MV-4-11 (cell line): ENCODE measurements at regions not wholly inside any gene's neighbourhood (a gene's known extent, or its start where the extent isn't known, plus 50 kb on each side); places are given as distances from the start of the nearest gene placed in this dataset.
"Not testable (repeated sequence)": the region's sequence is repeated elsewhere in the genome, so short reads cannot be mapped to it uniquely, and the experiment has no call there.

Source experiments
- DNase-seq: peaks from one replicate; lab custom pipeline; 2025; lab: John Stamatoyannopoulos, UW

DNA sequence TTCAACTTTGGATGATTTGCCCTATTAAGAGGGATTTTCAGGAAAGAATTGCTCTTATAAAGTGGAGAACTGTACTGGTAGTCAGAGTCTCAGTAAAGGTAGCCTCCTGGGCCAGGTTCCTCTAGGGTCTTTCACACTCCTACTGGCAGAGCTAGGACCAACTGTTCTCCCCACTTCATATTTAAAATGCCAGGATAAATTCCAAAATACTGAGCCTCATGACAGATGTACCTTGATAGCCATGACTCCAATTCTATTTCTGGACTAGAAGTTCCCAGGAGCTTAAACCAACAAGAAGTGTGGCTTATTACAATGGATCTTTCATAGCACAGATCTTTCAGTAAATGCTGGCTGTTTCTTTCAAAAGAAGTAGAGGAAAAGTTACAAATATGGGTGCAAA is 126.5 kb downstream of the C12orf75 start:
- DNase-seq: no peak

- no peak for DNase-seq
Measured at GRCh38 chr12:105459760-105460330, 129.4 kb downstream of the C12orf75 start.

DNA sequence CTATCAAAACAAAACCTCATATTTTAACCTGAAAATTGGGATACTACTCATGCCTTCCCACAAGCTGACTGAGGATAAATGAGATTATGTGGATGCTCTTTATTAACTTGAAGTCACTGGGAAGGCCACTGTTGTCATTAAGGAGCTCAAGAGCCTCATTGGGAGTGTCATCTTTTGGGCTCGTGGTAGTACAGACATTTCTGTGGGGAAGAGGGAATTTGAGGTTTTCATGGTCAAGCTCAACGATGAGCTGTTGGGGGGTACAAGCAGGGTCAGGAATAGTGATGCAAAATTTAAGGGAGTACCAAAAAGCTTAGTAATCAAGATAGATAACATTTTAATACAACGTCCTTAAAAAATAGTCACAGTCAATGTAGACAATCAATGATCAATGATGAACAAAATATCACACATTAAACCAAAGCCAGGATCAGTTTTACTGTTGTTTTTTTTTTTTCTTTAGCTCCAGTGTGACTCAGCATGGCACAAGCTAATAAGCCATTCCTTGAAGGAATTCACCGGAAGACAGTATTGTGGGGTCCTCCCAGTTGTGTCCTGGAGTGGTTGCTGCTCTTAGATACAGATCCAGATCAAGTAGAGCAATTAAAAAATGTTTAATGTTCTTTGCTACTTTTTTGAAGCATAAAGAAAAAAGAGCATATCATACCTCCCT is 130.9 kb downstream of the C12orf75 start:
- no peak for DNase-seq

GRCh38 chr12:105461944-105462762 is 131.7 kb downstream of the C12orf75 start:
- no peak for DNase-seq

GRCh38 chr12:105462831-105463230 is 132.3 kb downstream of the C12orf75 start:
- DNase-seq: no peak

- no peak for DNase-seq
Measured at GRCh38 chr12:105464406-105464805, 133.9 kb downstream of the C12orf75 start.

GRCh38 chr12:105466231-105466900 is 135.9 kb downstream of the C12orf75 start:
- DNase-seq: no peak

GRCh38 chr12:105466901-105467598 is 136.6 kb downstream of the C12orf75 start:
- DNase-seq: no peak

DNA sequence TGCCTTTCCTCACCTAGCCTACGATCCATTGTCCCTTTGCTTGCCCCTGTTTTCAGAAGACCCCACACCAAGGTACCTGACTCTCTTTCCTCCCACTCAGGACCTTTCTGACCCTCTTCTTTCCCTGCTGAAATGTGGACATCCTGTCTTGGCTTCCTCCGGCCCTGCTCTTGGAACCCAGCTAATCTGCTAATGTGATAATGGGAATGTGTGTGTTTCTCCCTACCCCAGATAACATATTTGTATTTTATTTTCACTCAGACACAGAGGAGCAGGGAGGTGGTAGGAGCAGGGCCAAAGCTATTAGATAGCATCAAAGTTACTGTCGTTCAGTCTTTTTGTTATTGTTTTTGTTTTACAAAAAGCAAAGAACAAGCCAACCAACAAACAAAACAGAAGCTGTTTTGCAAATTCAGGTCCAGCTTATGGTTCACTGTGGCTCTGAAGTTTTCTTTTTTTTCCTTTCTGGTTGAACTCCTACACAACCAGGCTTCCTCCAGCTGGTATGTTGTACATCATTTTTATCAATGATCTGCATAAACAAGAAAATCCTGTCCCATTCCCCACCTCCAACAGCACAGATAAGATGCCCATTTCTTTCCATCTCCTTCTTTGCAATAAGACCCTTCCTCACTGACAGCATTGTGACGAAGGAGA is 137.3 kb downstream of the C12orf75 start:
- DNase-seq: no peak

- DNase-seq: no peak
Measured at GRCh38 chr12:105468464-105468863, 138.0 kb downstream of the C12orf75 start.

- no peak for DNase-seq
Measured at GRCh38 chr12:105469211-105469610, 138.7 kb downstream of the C12orf75 start.

- DNase-seq: no peak
Measured at GRCh38 chr12:105469701-105470100, 139.2 kb downstream of the C12orf75 start.

DNA sequence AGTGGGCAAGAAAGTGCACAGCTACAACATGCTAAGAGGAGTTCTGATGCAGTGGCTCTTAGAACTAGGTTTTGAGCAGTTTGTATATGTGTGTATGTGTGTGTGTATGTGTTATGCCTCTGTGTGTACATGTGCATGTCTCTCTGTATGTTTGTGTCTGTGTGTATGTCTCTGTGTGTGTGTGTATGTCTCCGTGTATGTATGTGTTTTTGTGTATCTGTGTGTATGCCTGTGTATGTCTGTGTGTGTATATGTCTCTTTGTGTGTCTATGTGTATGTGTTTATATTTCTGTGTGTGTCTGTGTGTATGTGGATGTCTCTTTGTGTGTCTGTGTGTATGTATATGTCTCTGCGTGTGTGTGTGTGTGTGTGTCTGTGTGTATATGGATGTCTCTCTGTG is 139.6 kb downstream of the C12orf75 start:
- no peak for DNase-seq

DNA sequence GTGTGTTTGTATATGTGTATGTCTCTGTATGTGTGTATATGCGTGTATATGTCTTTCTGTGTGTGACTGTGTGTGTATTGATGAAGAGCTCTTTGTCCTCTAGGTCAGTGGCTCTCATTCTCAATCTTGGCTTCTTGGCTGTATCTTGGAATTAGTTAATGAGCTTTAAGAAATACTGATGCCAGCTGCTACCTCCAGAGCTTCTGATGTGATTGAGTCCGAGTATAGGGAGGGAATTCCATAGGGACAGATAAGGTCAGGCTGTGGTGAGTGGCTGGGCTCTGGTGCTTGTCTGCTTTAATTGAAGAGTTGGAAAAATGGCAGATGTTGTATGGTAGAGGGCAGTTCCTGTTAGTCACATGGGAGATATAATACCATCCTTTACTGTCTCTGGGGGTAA is 140.1 kb downstream of the C12orf75 start:
- DNase-seq: no peak

- DNase-seq: peak; percentile 62
Measured at GRCh38 chr12:105474672-105475071, 144.2 kb downstream of the C12orf75 start.

GRCh38 chr12:105476616-105477015 is 146.1 kb downstream of the C12orf75 start:
- no peak for DNase-seq

GRCh38 chr12:105477873-105478272 is 147.4 kb downstream of the C12orf75 start:
- no peak for DNase-seq

DNA sequence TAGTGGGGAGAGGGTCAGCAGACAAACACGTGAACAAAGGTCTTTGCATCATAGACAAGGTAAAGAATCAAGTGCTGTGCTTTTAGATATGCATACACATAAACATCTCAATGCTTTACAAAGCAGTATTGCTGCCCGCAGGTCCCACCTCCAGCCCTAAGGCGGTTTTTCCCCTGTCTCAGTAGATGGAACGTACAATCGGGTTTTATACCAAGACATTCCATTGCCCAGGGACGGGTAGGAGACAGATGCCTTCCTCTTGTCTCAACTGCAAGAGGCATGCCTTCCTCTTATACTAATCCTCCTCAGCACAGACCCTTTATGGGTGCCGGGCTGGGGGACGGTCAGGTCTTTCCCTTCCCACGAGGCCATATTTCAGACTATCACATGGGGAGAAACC is 148.3 kb downstream of the C12orf75 start:
- DNase-seq: not testable (repeated sequence)

- DNase-seq: no peak
Measured at GRCh38 chr12:105479710-105480109, 149.2 kb downstream of the C12orf75 start.

DNA sequence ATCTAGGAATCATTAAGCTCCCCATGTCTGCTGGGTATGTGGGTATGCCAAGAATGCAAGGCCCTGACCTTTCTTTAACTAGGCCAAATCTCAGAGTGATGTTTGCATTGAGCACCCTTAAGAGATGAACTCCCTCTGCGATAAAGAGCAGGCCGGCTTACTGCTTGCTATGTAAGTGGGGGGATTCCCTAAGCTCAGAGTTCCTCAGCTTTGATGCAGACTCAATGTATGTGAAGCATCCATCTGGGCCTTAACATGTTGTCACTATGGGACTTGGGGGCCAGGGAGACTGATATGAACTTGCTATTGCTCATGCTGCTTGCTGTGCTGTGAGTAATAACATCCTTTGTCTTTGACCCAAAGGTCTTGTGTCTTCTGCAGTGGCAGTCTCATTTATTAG is 149.7 kb downstream of the C12orf75 start:
- no peak for DNase-seq
